GF-D8 (cell line): ENCODE measurements at regions not wholly inside any gene's neighbourhood (a gene's known extent, or its start where the extent isn't known, plus 50 kb on each side); places are given as distances from the start of the nearest gene placed in this dataset.
"Not testable (repeated sequence)": the region's sequence is repeated elsewhere in the genome, so short reads cannot be mapped to it uniquely, and the experiment has no call there.

Experiments used
- DNase-seq: peaks from one replicate; lab custom pipeline; 2025; lab: John Stamatoyannopoulos, UW

GRCh38 chr5:77869116-77869798, 93.1 kb upstream of the TBCA start:
- DNase-seq, result no peak

- no peak for DNase-seq
Observed at GRCh38 chr5:77867914-77868313, 91.8 kb upstream of the TBCA start.

- DNase-seq, result no peak
Observed at GRCh38 chr5:77867194-77867691, 91.1 kb upstream of the TBCA start.

GRCh38 chr5:77866198-77866597, 90.1 kb upstream of the TBCA start:
- DNase-seq, result no peak

- DNase-seq, result no peak
Observed at GRCh38 chr5:77864997-77865396, 88.9 kb upstream of the TBCA start.

GRCh38 chr5:77863181-77863580, 87.0 kb upstream of the TBCA start:
- DNase-seq, result no peak

GRCh38 chr5:77861576-77861975, 85.4 kb upstream of the TBCA start:
- DNase-seq, result no peak

GRCh38 chr5:77859306-77859705, 83.2 kb upstream of the TBCA start:
- DNase-seq, result no peak

- not testable (repeated sequence) for DNase-seq
Observed at GRCh38 chr5:77858678-77859077, 82.5 kb upstream of the TBCA start.

- DNase-seq, result no peak
Observed at GRCh38 chr5:77855369-77855768, 79.2 kb upstream of the TBCA start.

GRCh38 chr5:77853353-77853907, 77.3 kb upstream of the TBCA start:
- no peak for DNase-seq

GRCh38 chr5:77852514-77853352, 76.6 kb upstream of the TBCA start:
- no peak for DNase-seq

- DNase-seq, result no peak
Observed at GRCh38 chr5:77852068-77852513, 76.0 kb upstream of the TBCA start.

- no peak for DNase-seq
Observed at GRCh38 chr5:77851176-77852067, 75.3 kb upstream of the TBCA start.

GRCh38 chr5:77850536-77851175, 74.5 kb upstream of the TBCA start:
- DNase-seq, result no peak

- DNase-seq, result no peak
Observed at GRCh38 chr5:77849308-77849900, 73.3 kb upstream of the TBCA start.

- no peak for DNase-seq
Observed at GRCh38 chr5:77847814-77848290, 71.7 kb upstream of the TBCA start.

- DNase-seq, result no peak
Observed at GRCh38 chr5:77847129-77847460, 71.0 kb upstream of the TBCA start.

- DNase-seq, result no peak
Observed at GRCh38 chr5:77846422-77847128, 70.4 kb upstream of the TBCA start.

GRCh38 chr5:77845324-77845646, 69.1 kb upstream of the TBCA start:
- DNase-seq, result no peak
